Left kidney (tissue), 1 donor: ENCODE measurements at regions not wholly inside any gene's neighbourhood (a gene's known extent, or its start where the extent isn't known, plus 50 kb on each side); places are given as distances from the start of the nearest gene placed in this dataset.

Source experiments
- DNase-seq: peaks from one replicate; pipeline ENCODE4 v3.0.0-alpha.2; 2013

- no peak for DNase-seq
Observed at GRCh38 chr20:6693178-6693807, 74.2 kb upstream of the BMP2 start.

- DNase-seq: no peak
Observed at GRCh38 chr20:6692566-6693173, 74.8 kb upstream of the BMP2 start.

- DNase-seq: no peak
Observed at GRCh38 chr20:6691516-6691915, 76.0 kb upstream of the BMP2 start.

- no peak for DNase-seq
Observed at GRCh38 chr20:6689339-6689973, 78.0 kb upstream of the BMP2 start.

GRCh38 chr20:6686171-6686570, 81.3 kb upstream of the BMP2 start:
- DNase-seq: no peak

GRCh38 chr20:6685626-6686025, 81.9 kb upstream of the BMP2 start:
- no peak for DNase-seq

- DNase-seq: no peak
Observed at GRCh38 chr20:6685181-6685582, 82.3 kb upstream of the BMP2 start.

GRCh38 chr20:6683021-6683977, 84.2 kb upstream of the BMP2 start:
- DNase-seq: no peak

- DNase-seq: no peak
Observed at GRCh38 chr20:6680854-6681253, 86.6 kb upstream of the BMP2 start.

GRCh38 chr20:6680441-6680840, 87.0 kb upstream of the BMP2 start:
- no peak for DNase-seq

- no peak for DNase-seq
Observed at GRCh38 chr20:6679086-6679485, 88.4 kb upstream of the BMP2 start.

- no peak for DNase-seq
Observed at GRCh38 chr20:6678101-6678500, 89.4 kb upstream of the BMP2 start.

- DNase-seq: no peak
Observed at GRCh38 chr20:6674831-6675230, 92.7 kb upstream of the BMP2 start.

GRCh38 chr20:6673071-6673470, 94.4 kb upstream of the BMP2 start:
- DNase-seq: no peak

GRCh38 chr20:6671829-6672228, 95.7 kb upstream of the BMP2 start:
- DNase-seq: no peak

- no peak for DNase-seq
Observed at GRCh38 chr20:6668546-6668945, 98.9 kb upstream of the BMP2 start.

- DNase-seq: no peak
Observed at GRCh38 chr20:6665621-6666355, 101.7 kb upstream of the BMP2 start.

GRCh38 chr20:6665161-6665560, 102.3 kb upstream of the BMP2 start:
- no peak for DNase-seq

- DNase-seq: no peak
Observed at GRCh38 chr20:6664574-6664973, 102.9 kb upstream of the BMP2 start.

GRCh38 chr20:6663751-6664388, 103.6 kb upstream of the BMP2 start:
- no peak for DNase-seq

- DNase-seq: peak; percentile 33
Observed at GRCh38 chr20:6663104-6663503, 104.4 kb upstream of the BMP2 start.
